Spinal cord (tissue), 9 donors: ENCODE measurements at regions not wholly inside any gene's neighbourhood (a gene's known extent, or its start where the extent isn't known, plus 50 kb on each side); places are given as distances from the start of the nearest gene placed in this dataset.

Experiments used
- DNase-seq, 6 donors: peaks; one replicate each; pipeline versions ENCODE4 v3.0.0 to v3.0.0-alpha.2; 2013 to 2015; ENCODE audit warnings: low spot score in 6 of 6, low read depth in 4 of 6
- H3K27ac ChIP-seq: one replicate; pipeline ENCODE4 v1.5.1; 2013; ENCODE audit warnings: low read depth, low read length, control low read depth
- H3K27me3 ChIP-seq: one replicate; pipeline ENCODE4 v1.6.1; 2013; ENCODE audit warnings: low read length; ENCODE audit not compliant: control insufficient read depth, insufficient read depth
- H3K36me3 ChIP-seq: one replicate; pipeline ENCODE4 v1.6.1; 2013; ENCODE audit warnings: low read length; ENCODE audit not compliant: control insufficient read depth, insufficient read depth
- H3K4me1 ChIP-seq: one replicate; pipeline ENCODE4 v1.6.1; 2013; ENCODE audit warnings: low read length; ENCODE audit not compliant: control insufficient read depth, insufficient read depth
- H3K4me3 ChIP-seq: one replicate; pipeline ENCODE4 v1.5.1; 2013; ENCODE audit warnings: low read depth, low read length, control low read depth
- H3K9me3 ChIP-seq: one replicate; pipeline ENCODE4 v1.6.1; 2013; ENCODE audit warnings: low read length; ENCODE audit not compliant: control insufficient read depth, insufficient read depth
- WGBS: methylation state at CpG from one replicate; pipeline ENCODE4 v1.1.5; 2013; ENCODE audit warnings: missing lambda C conversion rate; ENCODE audit not compliant: insufficient coverage; 5-methylcytosine and 5-hydroxymethylcytosine counted together
- donor health status: healthy.

DNA sequence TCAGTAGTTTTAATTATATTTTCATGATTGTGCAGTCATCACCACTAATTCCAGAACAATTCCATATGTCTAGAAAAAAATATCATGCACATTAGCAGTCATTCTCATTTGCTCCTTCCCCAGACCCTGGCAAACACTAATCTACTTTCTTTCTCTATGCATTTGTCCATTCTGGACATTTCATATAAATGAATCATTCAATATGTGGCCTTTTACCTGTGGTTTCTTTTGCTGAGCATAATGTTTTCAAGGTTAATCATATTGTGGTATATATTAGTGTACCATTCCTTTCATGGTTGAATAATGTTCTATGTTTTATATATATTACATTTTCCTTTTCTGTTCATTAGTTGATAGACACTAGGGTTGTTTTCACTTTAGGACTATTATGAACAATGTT lies 811.1 kb upstream of the RAG2 start:
- Histone ChIP-seq H3K9me3 (no peaks in the 10 kb centered on the region), H3K4me1 (no peaks in the 10 kb centered on the region), H3K36me3 (no peaks in the 10 kb centered on the region), H3K27me3 (no peaks in the 10 kb centered on the region), H3K27ac (no peak overlapping the region), H3K4me3 (no peak overlapping the region)
- DNase-seq = no peak

DNA sequence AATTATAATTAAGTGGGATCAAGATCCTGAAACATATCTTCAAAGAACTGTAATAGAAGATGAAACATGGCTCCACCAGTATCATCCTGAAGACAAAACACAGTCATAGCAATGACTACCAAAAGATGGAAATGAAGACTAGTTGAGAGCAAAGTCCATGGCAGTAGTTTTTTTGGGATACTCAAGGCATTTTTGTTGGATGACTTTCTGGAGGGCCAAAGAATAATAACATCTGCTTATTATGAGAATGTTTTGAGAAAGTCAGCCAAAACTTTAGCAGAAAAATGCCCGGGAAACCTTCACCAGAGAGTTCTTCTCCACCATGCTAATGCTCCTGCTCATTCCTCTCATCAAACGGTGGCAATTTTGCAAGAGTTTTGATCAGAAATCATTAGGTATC lies 809.4 kb upstream of the RAG2 start:
- DNase-seq = no peak
- no peaks in the 10 kb centered on the region for H3K4me1 ChIP-seq
- 92% methylated on average over 2 of the region's 2 CpGs for WGBS
- H3K4me3 ChIP-seq = no peak overlapping the region
- H3K27ac ChIP-seq = no peak overlapping the region
- no peaks in the 10 kb centered on the region for H3K27me3 ChIP-seq
- H3K9me3 ChIP-seq = no peaks in the 10 kb centered on the region
- no peaks in the 10 kb centered on the region for H3K36me3 ChIP-seq

DNA sequence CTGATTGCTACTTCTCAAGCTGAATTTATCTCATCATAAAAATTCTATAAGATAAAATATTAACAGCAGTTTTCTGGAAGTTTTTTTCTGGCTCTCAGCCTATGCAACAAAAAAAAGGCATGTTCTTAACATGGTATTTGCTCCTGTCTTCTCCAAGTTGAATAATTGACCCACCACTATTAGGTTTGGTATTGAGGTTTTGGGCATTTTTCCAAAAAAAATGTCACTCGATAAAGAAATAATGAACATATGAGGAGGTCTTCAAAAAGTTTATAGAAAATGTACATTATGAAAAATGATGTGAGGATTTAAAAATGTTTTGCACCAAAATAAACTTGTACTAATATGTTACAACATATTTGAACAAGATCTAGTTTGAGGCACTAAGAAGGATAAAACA lies 808.6 kb upstream of the RAG2 start:
- WGBS = no CpG with 5 or more reads among the region's 1 CpG
- H3K36me3 ChIP-seq = no peaks in the 10 kb centered on the region
- H3K27me3 ChIP-seq = no peaks in the 10 kb centered on the region
- H3K4me3 ChIP-seq = no peak overlapping the region
- H3K9me3 ChIP-seq = no peaks in the 10 kb centered on the region
- no peaks in the 10 kb centered on the region for H3K4me1 ChIP-seq
- no peak for DNase-seq
- H3K27ac ChIP-seq = no peak overlapping the region

DNA sequence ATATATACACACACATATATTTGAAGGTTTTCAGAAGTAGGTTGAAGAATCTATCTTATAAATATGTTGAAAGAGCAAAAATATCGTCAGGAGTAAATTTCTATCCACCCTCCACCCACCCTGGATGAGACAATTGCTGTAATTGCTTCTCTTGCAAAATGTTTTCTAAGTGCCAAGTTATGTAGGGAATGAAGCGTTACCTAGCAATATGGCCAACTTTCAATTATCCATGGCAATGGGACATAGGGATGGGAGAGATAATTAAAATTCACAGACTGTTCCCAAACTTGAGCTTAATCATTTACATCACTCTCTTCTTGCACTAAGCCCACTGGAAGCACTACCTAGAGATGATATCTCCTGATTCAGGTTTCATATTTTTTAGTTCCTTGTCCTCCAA lies 806.2 kb upstream of the RAG2 start:
- Histone ChIP-seq H3K36me3 (no peaks in the 10 kb centered on the region), H3K4me3 (no peak overlapping the region), H3K27ac (no peak overlapping the region), H3K4me1 (no peaks in the 10 kb centered on the region), H3K27me3 (no peaks in the 10 kb centered on the region), H3K9me3 (no peaks in the 10 kb centered on the region)
- no CpG with 5 or more reads among the region's 2 CpGs for WGBS
- peak in 2 of 6 donors; percentile 29 to 56 for DNase-seq

DNA sequence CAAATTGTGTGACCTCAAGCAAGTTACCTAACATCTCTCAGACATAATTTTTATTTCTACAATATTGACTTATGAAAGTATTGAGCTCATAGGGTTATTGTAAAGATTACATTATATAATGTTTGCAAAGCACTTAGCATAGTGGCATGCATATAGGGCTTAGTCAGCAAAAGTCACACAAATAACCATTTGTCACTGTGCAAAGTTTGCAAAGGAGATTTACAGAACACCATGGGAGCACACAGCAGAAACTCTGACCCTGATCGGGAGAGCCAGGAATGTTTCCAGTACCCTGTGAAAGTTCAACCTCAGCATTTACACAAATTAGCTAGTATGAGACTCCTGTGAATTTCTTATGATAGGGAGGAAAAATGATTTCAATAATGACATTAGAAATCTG lies 804.6 kb upstream of the RAG2 start:
- no peaks in the 10 kb centered on the region for H3K27me3 ChIP-seq
- no peaks in the 10 kb centered on the region for H3K9me3 ChIP-seq
- no CpG with 5 or more reads among the region's 1 CpG for WGBS

DNA sequence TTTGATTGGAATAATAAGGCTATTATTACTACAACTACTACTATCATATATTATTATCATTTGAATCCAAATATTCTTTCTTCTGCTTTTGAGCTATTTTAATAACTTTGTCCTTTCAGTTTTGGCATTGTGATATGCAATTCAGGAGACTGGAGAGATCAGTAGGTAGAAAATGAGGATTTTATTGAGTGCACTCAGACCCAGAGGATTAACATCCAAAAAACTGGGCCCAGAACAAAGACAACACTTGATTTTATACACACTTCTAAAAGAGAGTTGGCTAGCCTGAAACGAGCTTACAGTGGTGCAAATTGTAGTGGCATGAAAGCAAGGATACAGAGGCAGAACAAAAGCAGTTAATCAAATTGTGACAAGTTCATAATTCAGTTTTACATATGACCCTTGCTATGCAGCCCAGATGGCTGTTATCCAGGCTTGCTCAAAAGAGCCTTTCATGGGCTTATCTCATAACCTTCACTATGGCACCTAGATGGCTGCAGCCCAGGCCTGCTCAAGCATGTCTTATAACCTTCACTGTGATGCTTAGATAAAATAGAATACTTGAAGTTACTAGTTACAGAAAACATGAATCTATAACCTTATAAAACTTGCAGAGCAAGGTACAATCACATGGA lies 796.3 kb upstream of the RAG2 start:
- Histone ChIP-seq H3K27ac (no peak overlapping the region), H3K36me3 (no peaks in the 10 kb centered on the region), H3K9me3 (peaks cover 13% of the 10 kb centered on the region), H3K4me1 (no peaks in the 10 kb centered on the region), H3K27me3 (no peaks in the 10 kb centered on the region), H3K4me3 (no peak overlapping the region)
- no peak for DNase-seq
- WGBS = no CpG with 5 or more reads among the region's 1 CpG

More for the DNA sequence above, 804.6 kb upstream of the RAG2 start:
- H3K4me3 ChIP-seq = no peak overlapping the region
- no peak for DNase-seq
- no peaks in the 10 kb centered on the region for H3K36me3 ChIP-seq
- H3K4me1 ChIP-seq = no peaks in the 10 kb centered on the region
- H3K27ac ChIP-seq = no peak overlapping the region

DNA sequence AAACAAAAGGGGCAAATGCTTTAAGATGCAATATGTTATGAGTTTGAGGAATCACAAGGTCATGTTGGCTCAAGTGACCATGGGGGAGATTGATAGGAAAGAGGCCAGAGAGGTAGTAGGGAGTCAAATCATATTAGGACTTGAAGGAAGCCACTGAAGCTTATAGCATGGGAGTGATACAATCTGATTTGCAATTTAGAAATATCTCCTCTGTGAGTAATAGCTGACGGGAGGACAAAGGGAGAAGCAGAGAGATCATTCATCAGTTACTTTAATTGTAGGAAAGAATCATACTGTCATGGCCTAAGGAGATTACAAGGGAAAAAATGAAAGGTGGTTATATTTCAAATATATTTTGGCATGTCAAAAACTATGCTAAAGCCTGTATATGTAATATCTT lies 793.6 kb upstream of the RAG2 start:
- Histone ChIP-seq H3K4me1 (no peaks in the 10 kb centered on the region), H3K27me3 (no peaks in the 10 kb centered on the region), H3K9me3 (peaks cover 13% of the 10 kb centered on the region), H3K36me3 (no peaks in the 10 kb centered on the region), H3K27ac (no peak overlapping the region), H3K4me3 (no peak overlapping the region)
- WGBS = no CpG with 5 or more reads among the region's 1 CpG
- DNase-seq = no peak

DNA sequence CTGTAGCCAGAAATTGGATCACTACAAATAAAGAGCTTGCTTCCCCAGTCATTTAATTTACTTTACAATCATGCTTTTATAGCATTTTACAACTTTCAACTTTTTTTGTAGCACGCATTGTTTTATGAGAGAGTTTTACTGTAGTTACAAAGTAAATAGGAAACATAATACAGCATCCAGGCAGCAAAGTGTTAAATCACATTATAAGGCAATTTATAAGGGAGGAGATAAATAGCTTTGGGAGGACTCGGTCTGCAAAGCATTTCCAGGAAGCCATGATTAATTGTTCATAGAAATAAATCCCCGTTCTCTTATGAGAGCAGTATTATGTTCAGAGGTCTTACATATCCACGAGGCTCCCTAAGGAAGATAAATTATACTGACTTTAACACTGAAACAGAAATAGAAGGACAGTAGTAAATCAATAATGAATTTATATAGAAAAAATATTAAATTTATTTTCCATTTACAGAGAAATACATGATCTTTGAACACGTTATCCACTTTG lies 792.6 kb upstream of the RAG2 start:
- Histone ChIP-seq H3K4me3 (no peak overlapping the region), H3K4me1 (no peaks in the 10 kb centered on the region), H3K27ac (no peak overlapping the region), H3K36me3 (no peaks in the 10 kb centered on the region), H3K27me3 (no peaks in the 10 kb centered on the region), H3K9me3 (peaks cover 9% of the 10 kb centered on the region)
- peak in 1 of 6 donors; percentile 9 for DNase-seq
- no CpG with 5 or more reads among the region's 5 CpGs for WGBS

DNA sequence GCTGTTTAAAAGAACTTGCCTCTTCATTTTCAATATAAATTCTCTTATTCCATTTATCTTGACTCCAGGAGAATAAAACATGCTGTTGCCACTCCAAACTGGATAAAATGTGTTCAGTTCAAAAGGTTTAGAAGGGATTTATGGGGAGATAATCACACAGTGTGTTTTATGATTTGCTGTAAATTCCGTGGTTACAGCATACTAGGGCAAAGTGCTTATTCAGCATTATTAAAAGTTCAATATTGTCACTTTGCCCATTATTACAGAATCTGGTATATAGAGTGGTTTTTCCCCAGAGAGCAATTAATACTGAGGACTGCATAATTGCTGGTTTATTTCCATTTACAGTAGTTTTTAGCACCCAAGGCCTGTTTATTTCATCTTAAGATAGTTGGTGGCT lies 780.9 kb upstream of the RAG2 start:
- Histone ChIP-seq H3K9me3 (no peaks in the 10 kb centered on the region), H3K27me3 (no peaks in the 10 kb centered on the region), H3K27ac (no peak overlapping the region), H3K36me3 (no peaks in the 10 kb centered on the region), H3K4me1 (no peaks in the 10 kb centered on the region), H3K4me3 (no peak overlapping the region)
- WGBS = no CpG with 5 or more reads among the region's 1 CpG
- peak in 1 of 6 donors; percentile 3 for DNase-seq

DNA sequence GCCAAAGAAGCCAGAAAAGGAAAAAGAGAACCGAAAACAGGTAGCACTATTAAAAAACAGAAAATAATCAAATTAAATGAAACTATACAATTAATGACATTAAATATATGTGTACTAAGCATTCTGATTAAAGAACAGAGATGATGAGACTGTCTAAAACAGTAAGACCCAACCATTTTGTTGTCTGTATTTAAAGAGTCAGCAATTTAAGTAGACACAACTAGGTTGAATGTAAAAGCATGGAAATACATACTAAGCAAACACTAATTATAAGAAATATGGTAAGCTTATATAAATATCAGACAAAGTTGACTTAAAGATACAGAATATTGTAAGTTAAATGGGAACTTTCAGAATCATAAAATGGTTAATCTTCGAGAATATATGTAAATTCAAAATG lies 774.6 kb upstream of the RAG2 start:
- no peaks in the 10 kb centered on the region for H3K9me3 ChIP-seq
- no peaks in the 10 kb centered on the region for H3K27me3 ChIP-seq
- WGBS = no CpG with 5 or more reads among the region's 2 CpGs
- no peaks in the 10 kb centered on the region for H3K4me1 ChIP-seq
- no peak for DNase-seq
- H3K4me3 ChIP-seq = no peak overlapping the region
- H3K36me3 ChIP-seq = no peaks in the 10 kb centered on the region
- no peak overlapping the region for H3K27ac ChIP-seq
